Progenitor cell of endocrine pancreas (in vitro differentiated cells): ENCODE measurements at regions not wholly inside any gene's neighbourhood (a gene's known extent, or its start where the extent isn't known, plus 50 kb on each side); places are given as distances from the start of the nearest gene placed in this dataset.

Source experiments
- DNase-seq: peaks from one replicate; pipeline ENCODE4 v3.0.0; 2021; ENCODE audit warnings: low spot score; ENCODE audit not compliant: unreplicated experiment
- H3K27ac Mint-ChIP-seq: 2 replicates; pipeline ENCODE4 v1.8.0; 2021; ENCODE audit warnings: mild to moderate bottlenecking, moderate library complexity, mixed read lengths
- H3K27me3 Mint-ChIP-seq: 2 replicates; pipeline ENCODE4 v1.8.0; 2021; ENCODE audit warnings: mixed read lengths
- H3K36me3 Mint-ChIP-seq: 2 replicates; pipeline ENCODE4 v1.8.0; 2022; ENCODE audit warnings: mixed read lengths; ENCODE audit not compliant: insufficient read depth
- H3K4me1 Mint-ChIP-seq: 2 replicates; pipeline ENCODE4 v1.8.0; 2021; ENCODE audit warnings: low read depth, mixed read lengths
- H3K4me3 Mint-ChIP-seq: 2 replicates; pipeline ENCODE4 v1.8.0; 2021; ENCODE audit warnings: low read depth, mild to moderate bottlenecking, moderate library complexity, mixed read lengths
- H3K9me3 Mint-ChIP-seq: 2 replicates; pipeline ENCODE4 v1.8.0; 2021; ENCODE audit warnings: low read depth, mixed read lengths
- CTCF ChIP-seq: fragments of 200-600 bp; sonication (generic); IDR thresholded peaks from one replicate; pipeline ENCODE4 v1.5.0; 2021; ENCODE audit warnings: antibody characterized with exemption, mild to moderate bottlenecking; ENCODE audit not compliant: unreplicated experiment

GRCh38 chr5:88552426-88552825 is 283.8 kb upstream of the TMEM161B start:
- Mint-ChIP-seq H3K4me3 (no peak overlapping the region), H3K36me3 (no peaks in the 10 kb centered on the region), H3K9me3 (no peaks in the 10 kb centered on the region), H3K27ac (no peak overlapping the region), H3K27me3 (no peaks in the 10 kb centered on the region), H3K4me1 (peaks cover 32% of the 10 kb centered on the region)
- DNase-seq: no peak
- no peak for TF ChIP-seq CTCF

GRCh38 chr5:88551724-88552345 is 283.2 kb upstream of the TMEM161B start:
- no peaks in the 10 kb centered on the region for H3K9me3 Mint-ChIP-seq
- peak; percentile 17 for DNase-seq
- H3K36me3 Mint-ChIP-seq: no peaks in the 10 kb centered on the region
- peaks cover 26% of the 10 kb centered on the region for H3K4me1 Mint-ChIP-seq
- TF ChIP-seq CTCF: no peak
- H3K27me3 Mint-ChIP-seq: no peaks in the 10 kb centered on the region
- H3K27ac Mint-ChIP-seq: peak overlapping the region; percentile 53
- H3K4me3 Mint-ChIP-seq: peak overlapping the region; percentile 17

GRCh38 chr5:88550736-88551135 is 282.1 kb upstream of the TMEM161B start:
- H3K27me3 Mint-ChIP-seq: no peaks in the 10 kb centered on the region
- H3K27ac Mint-ChIP-seq: peak overlapping the region; percentile 64
- peaks cover 19% of the 10 kb centered on the region for H3K4me1 Mint-ChIP-seq
- H3K9me3 Mint-ChIP-seq: no peaks in the 10 kb centered on the region
- no peak for TF ChIP-seq CTCF
- H3K36me3 Mint-ChIP-seq: no peaks in the 10 kb centered on the region
- DNase-seq: no peak
- H3K4me3 Mint-ChIP-seq: no peak overlapping the region

- no peaks in the 10 kb centered on the region for H3K36me3 Mint-ChIP-seq
- H3K27ac Mint-ChIP-seq: no peak overlapping the region
- no peak for DNase-seq
- no peak for TF ChIP-seq CTCF
- H3K9me3 Mint-ChIP-seq: no peaks in the 10 kb centered on the region
- peaks cover 16% of the 10 kb centered on the region for H3K4me1 Mint-ChIP-seq
- H3K4me3 Mint-ChIP-seq: no peak overlapping the region
- H3K27me3 Mint-ChIP-seq: no peaks in the 10 kb centered on the region
Measured at GRCh38 chr5:88548136-88548805, 279.6 kb upstream of the TMEM161B start.

- no peak for TF ChIP-seq CTCF
- H3K4me1 Mint-ChIP-seq: no peaks in the 10 kb centered on the region
- no peak overlapping the region for H3K27ac Mint-ChIP-seq
Measured at GRCh38 chr5:88545338-88545737, 276.7 kb upstream of the TMEM161B start.

More at GRCh38 chr5:88545338-88545737, 276.7 kb upstream of the TMEM161B start:
- H3K36me3 Mint-ChIP-seq: no peaks in the 10 kb centered on the region
- no peak overlapping the region for H3K4me3 Mint-ChIP-seq
- H3K9me3 Mint-ChIP-seq: no peaks in the 10 kb centered on the region
- DNase-seq: no peak
- peaks cover 3% of the 10 kb centered on the region for H3K27me3 Mint-ChIP-seq
